HEK293 (cell line): ENCODE measurements at regions not wholly inside any gene's neighbourhood (a gene's known extent, or its start where the extent isn't known, plus 50 kb on each side); places are given as distances from the start of the nearest gene placed in this dataset.
A peak's percentile ranks its signal among the peaks of the same experiment; 100 is the strongest.

ENCODE experiments used
- CTCF ChIA-PET: fragments of 350-600 bp; formaldehyde crosslinking; extraction: SDS; loops from one replicate; lab custom pipeline; 2021; ENCODE audit warnings: antibody characterized with exemption; lab: Yijun Ruan, JAX
- POLR2A ChIA-PET: fragments of 300-600 bp; formaldehyde crosslinking; extraction: SDS; loops from one replicate; lab custom pipeline; 2020; ENCODE audit warnings: antibody characterized with exemption, inconsistent platforms; lab: Yijun Ruan, JAX
- H3K27ac ChIP-seq: fragments of 200-500 bp; sonication (Bioruptor generic); 2 replicates; pipeline ENCODE4 v1.5.1; 2014; ENCODE audit warnings: low read depth, low read length, control low read depth, inconsistent platforms; ENCODE audit errors: extremely low read depth
- H3K36me3 ChIP-seq, 2 experiments: fragments of 200-500 bp in 1 of 2; sonication (Bioruptor generic) in 1 of 2; 1 replicate in 1 of 2; 2 replicates in 1 of 2; pipeline ENCODE4 v1.5.1; 2014 to 2017; ENCODE audit warnings: inconsistent platforms in 2 of 2, low read length in 2 of 2; ENCODE audit not compliant: control insufficient read depth in 2 of 2, insufficient read depth in 1 of 2
- H3K4me1 ChIP-seq: fragments of 200-500 bp; sonication (Bioruptor generic); 2 replicates; pipeline ENCODE4 v1.5.1; 2014; ENCODE audit warnings: mild to moderate bottlenecking, low read length, inconsistent platforms; ENCODE audit not compliant: control insufficient read depth, insufficient read depth
- H3K4me3 ChIP-seq: 2 replicates; pipeline ENCODE4 v1.5.1; 2011; ENCODE audit warnings: low read depth, mild to moderate bottlenecking, control low read depth, low read length, moderate library complexity
- H3K9me3 ChIP-seq: fragments of 200-500 bp; sonication (Bioruptor generic); 2 replicates; pipeline ENCODE4 v1.5.1; 2014; ENCODE audit warnings: low read depth, low read length, inconsistent platforms; ENCODE audit not compliant: control insufficient read depth, insufficient read depth
- ATF2 ChIP-seq: fragments of 450-650 bp; formaldehyde crosslinking; IDR thresholded peaks from 2 replicates; pipeline ENCODE4 v1.5.1; 2016; ENCODE audit warnings: missing biosample characterization, missing genetic modification characterization, low read depth
- BCL11B ChIP-seq: fragments of 450-650 bp; formaldehyde crosslinking; IDR thresholded peaks from 2 replicates; pipeline ENCODE4 v1.5.1; 2016; ENCODE audit warnings: low read depth, missing biosample characterization, missing genetic modification characterization
- CTCF ChIP-seq: fragments of 450-650 bp; formaldehyde crosslinking; IDR thresholded peaks from 2 replicates; pipeline ENCODE4 v1.5.1; 2016; ENCODE audit warnings: missing biosample characterization, missing genetic modification characterization
- GLIS1 ChIP-seq: fragments of 450-650 bp; formaldehyde crosslinking; IDR thresholded peaks from 2 replicates; pipeline ENCODE4 v1.5.1; 2016; ENCODE audit warnings: missing biosample characterization, missing genetic modification characterization
- MYNN ChIP-seq: fragments of 450-650 bp; formaldehyde crosslinking; IDR thresholded peaks from 2 replicates; pipeline ENCODE4 v1.5.1; 2016; ENCODE audit warnings: missing biosample characterization, missing genetic modification characterization, borderline replicate concordance
- SCRT1 ChIP-seq: fragments of 450-650 bp; formaldehyde crosslinking; IDR thresholded peaks from 2 replicates; pipeline ENCODE4 v1.5.1; 2016; ENCODE audit warnings: missing biosample characterization, missing genetic modification characterization, borderline replicate concordance
- YY1 ChIP-seq: fragments of 450-650 bp; formaldehyde crosslinking; IDR thresholded peaks from 2 replicates; pipeline ENCODE4 v1.5.1; 2018; ENCODE audit warnings: missing biosample characterization, missing genetic modification characterization
- ZBTB1 ChIP-seq: fragments of 450-650 bp; formaldehyde crosslinking; IDR thresholded peaks from 2 replicates; pipeline ENCODE4 v1.5.1; 2016; ENCODE audit warnings: missing biosample characterization, missing genetic modification characterization
- ZBTB17 ChIP-seq: fragments of 450-650 bp; formaldehyde crosslinking; IDR thresholded peaks from 2 replicates; pipeline ENCODE4 v1.5.1; 2016; ENCODE audit warnings: missing biosample characterization, missing genetic modification characterization
- ZBTB26 ChIP-seq: fragments of 450-650 bp; formaldehyde crosslinking; optimal IDR thresholded peaks from 2 replicates; pipeline ENCODE3; 2016; ENCODE audit warnings: missing biosample characterization, mild to moderate bottlenecking, missing genetic modification characterization
- ZBTB48 ChIP-seq: fragments of 450-650 bp; formaldehyde crosslinking; IDR thresholded peaks from 2 replicates; pipeline ENCODE4 v1.5.1; 2016; ENCODE audit warnings: missing biosample characterization, missing genetic modification characterization
- ZBTB8A ChIP-seq: fragments of 450-650 bp; formaldehyde crosslinking; IDR thresholded peaks from 2 replicates; pipeline ENCODE4 v1.5.1; 2016; ENCODE audit warnings: missing biosample characterization, missing genetic modification characterization
- ZNF10 ChIP-seq: fragments of 450-650 bp; formaldehyde crosslinking; IDR thresholded peaks from 2 replicates; pipeline ENCODE4 v1.5.1; 2017; ENCODE audit warnings: missing biosample characterization, missing genetic modification characterization
- ZNF121 ChIP-seq: fragments of 450-650 bp; formaldehyde crosslinking; IDR thresholded peaks from 2 replicates; pipeline ENCODE4 v1.5.1; 2016; ENCODE audit warnings: missing biosample characterization, missing genetic modification characterization
- ZNF169 ChIP-seq: fragments of 450-650 bp; formaldehyde crosslinking; IDR thresholded peaks from 2 replicates; pipeline ENCODE4 v1.5.1; 2016; ENCODE audit warnings: missing biosample characterization, missing genetic modification characterization
- ZNF274 ChIP-seq, 2 experiments: fragments of 200-500 bp in 1 of 2; fragments of 450-650 bp in 1 of 2; sonication (Bioruptor generic) in 1 of 2; formaldehyde crosslinking in 1 of 2; IDR thresholded peaks; 2 replicates each; pipeline versions ENCODE4 v1.5.1 to v1.6.1; 2014 to 2016; ENCODE audit warnings: borderline replicate concordance in 1 of 2, inconsistent platforms in 1 of 2, low read length in 1 of 2, missing biosample characterization in 1 of 2, missing genetic modification characterization in 1 of 2
- ZNF292 ChIP-seq: fragments of 450-650 bp; formaldehyde crosslinking; IDR thresholded peaks from 2 replicates; pipeline ENCODE4 v1.5.1; 2016; ENCODE audit warnings: low read depth, missing biosample characterization, missing genetic modification characterization, borderline replicate concordance
- ZNF37A ChIP-seq: fragments of 450-650 bp; IDR thresholded peaks from 2 replicates; pipeline ENCODE4 v1.5.1; 2018; ENCODE audit warnings: missing biosample characterization, missing genetic modification characterization
- ZNF391 ChIP-seq: fragments of 450-650 bp; formaldehyde crosslinking; IDR thresholded peaks from 2 replicates; pipeline ENCODE4 v1.5.1; 2016; ENCODE audit warnings: low read depth, missing biosample characterization, missing genetic modification characterization, borderline replicate concordance
- ZNF416 ChIP-seq: fragments of 450-650 bp; formaldehyde crosslinking; IDR thresholded peaks from 2 replicates; pipeline ENCODE4 v1.5.1; 2016; ENCODE audit warnings: missing biosample characterization, missing genetic modification characterization
- ZNF473 ChIP-seq: fragments of 450-650 bp; formaldehyde crosslinking; IDR thresholded peaks from 2 replicates; pipeline ENCODE4 v1.5.1; 2017; ENCODE audit warnings: missing biosample characterization, missing genetic modification characterization
- ZNF529 ChIP-seq: fragments of 450-650 bp; formaldehyde crosslinking; IDR thresholded peaks from 2 replicates; pipeline ENCODE4 v1.5.1; 2017; ENCODE audit warnings: missing genetic modification characterization, missing biosample characterization; ENCODE audit not compliant: insufficient replicate concordance
- ZNF560 ChIP-seq: fragments of 450-650 bp; formaldehyde crosslinking; IDR thresholded peaks from 2 replicates; pipeline ENCODE4 v1.5.1; 2017; ENCODE audit warnings: missing biosample characterization, missing genetic modification characterization, borderline replicate concordance
- ZNF561 ChIP-seq: fragments of 450-650 bp; IDR thresholded peaks from 2 replicates; pipeline ENCODE4 v1.5.1; 2018; ENCODE audit warnings: missing biosample characterization, missing genetic modification characterization, borderline replicate concordance
- ZNF571 ChIP-seq: fragments of 450-650 bp; formaldehyde crosslinking; IDR thresholded peaks from 2 replicates; pipeline ENCODE4 v1.5.0; 2017; ENCODE audit warnings: missing biosample characterization, missing genetic modification characterization
- ZNF626 ChIP-seq: fragments of 450-650 bp; sonication (Bioruptor Pico); formaldehyde crosslinking; IDR thresholded peaks from 2 replicates; pipeline ENCODE4 v1.5.1; 2018; ENCODE audit warnings: missing biosample characterization, missing genetic modification characterization, inconsistent platforms
- ZNF629 ChIP-seq: fragments of 450-650 bp; formaldehyde crosslinking; IDR thresholded peaks from 2 replicates; pipeline ENCODE4 v1.5.1; 2017; ENCODE audit warnings: missing biosample characterization, missing genetic modification characterization
- ZNF654 ChIP-seq: fragments of 450-650 bp; formaldehyde crosslinking; IDR thresholded peaks from 2 replicates; pipeline ENCODE4 v1.5.1; 2016; ENCODE audit warnings: low read depth, missing biosample characterization, missing genetic modification characterization
- ZNF792 ChIP-seq: fragments of 450-650 bp; formaldehyde crosslinking; IDR thresholded peaks from 2 replicates; pipeline ENCODE4 v1.5.1; 2016; ENCODE audit warnings: missing biosample characterization, missing genetic modification characterization
- ZNF843 ChIP-seq: fragments of 450-650 bp; formaldehyde crosslinking; IDR thresholded peaks from 2 replicates; pipeline ENCODE4 v1.5.1; 2016; ENCODE audit warnings: missing biosample characterization, missing genetic modification characterization

GRCh38 chr10:36801660-36802059 is 323.7 kb upstream of the ANKRD30A start:
- Histone ChIP-seq H3K4me3 (no peak overlapping the region), H3K4me1 (no peaks in the 10 kb centered on the region), H3K27ac (no peak overlapping the region), H3K36me3 (no peaks in the 10 kb centered on the region), H3K9me3 (no peaks in the 10 kb centered on the region)
- no peak for TF ChIP-seq ZNF169 (tag by site-specific recombination)
- TF ChIP-seq YY1 (tag by site-specific recombination), result no peak
- no peak for TF ChIP-seq ZNF560 (tag by site-specific recombination)
- TF ChIP-seq BCL11B (tag by site-specific recombination), result no peak
- TF ChIP-seq ZNF792 (tag by site-specific recombination), result no peak
- TF ChIP-seq ZNF654, result no peak
- TF ChIP-seq ZNF274 (IDR thresholded peaks at IDR 0.05; ENCODE audit: low read length), result no peak
- no peak for TF ChIP-seq ZNF274 (tag by site-specific recombination; IDR thresholded peaks at IDR 0.05; ENCODE audit: borderline replicate concordance)
- TF ChIP-seq ZNF626, result no peak
- TF ChIP-seq ZNF561 (tag by site-specific recombination), result no peak
- TF ChIP-seq ZBTB17 (tag by site-specific recombination), result no peak
- TF ChIP-seq ZNF121, result no peak
- TF ChIP-seq ZBTB1, result no peak
- TF ChIP-seq ZNF843 (tag by site-specific recombination), result no peak
- POLR2A ChIA-PET, result interaction anchor here (0.6 kb wide), 1 partner anchor 414 kb away, joined by 3 read pairs; no protein-coding TSS in a partner anchor
- CTCF ChIA-PET, result interaction anchor here (0.7 kb wide), 1 partner anchor 21 kb away, joined by 3 read pairs; no protein-coding TSS in a partner anchor

- H3K4me1 ChIP-seq, result no peaks in the 10 kb centered on the region
- ChIA-PET POLR2A (no interaction called here), CTCF (interaction anchor here (0.6 kb wide), 1 partner anchor 1480 kb away, joined by 3 read pairs; no protein-coding TSS in a partner anchor)
- H3K4me3 ChIP-seq, result no peak overlapping the region
- TF ChIP-seq ZBTB26 (no peak), ZNF10 (tag by site-specific recombination) (no peak), ZNF843 (tag by site-specific recombination) (no peak), ATF2 (tag by site-specific recombination) (peak; percentile 57)
- no peaks in the 10 kb centered on the region for H3K36me3 ChIP-seq
- H3K27ac ChIP-seq, result no peak overlapping the region
- no peaks in the 10 kb centered on the region for H3K9me3 ChIP-seq
Observed at GRCh38 chr10:36794981-36795380, 330.4 kb upstream of the ANKRD30A start.

GRCh38 chr10:36789974-36790373 is 335.4 kb upstream of the ANKRD30A start:
- no peak overlapping the region for H3K4me3 ChIP-seq
- no peaks in the 10 kb centered on the region for H3K4me1 ChIP-seq
- POLR2A ChIA-PET, result interaction anchor here (0.6 kb wide), 1 partner anchor 23 kb away, joined by 3 read pairs; no protein-coding TSS in a partner anchor
- H3K27ac ChIP-seq, result no peak overlapping the region
- CTCF ChIA-PET, result interaction anchor here (1.1 kb wide), 1 partner anchor 10 kb away, joined by 3 read pairs; no protein-coding TSS in a partner anchor
- H3K9me3 ChIP-seq, result no peaks in the 10 kb centered on the region
- no peaks in the 10 kb centered on the region for H3K36me3 ChIP-seq
- TF ChIP-seq ZNF391 (tag by site-specific recombination), result no peak
- no peak for TF ChIP-seq GLIS1 (tag by site-specific recombination)
- no peak for TF ChIP-seq ZNF529 (tag by site-specific recombination)
- TF ChIP-seq SCRT1 (tag by site-specific recombination), result no peak
- no peak for TF ChIP-seq ZNF571 (tag by site-specific recombination)
- no peak for TF ChIP-seq ZBTB8A
- no peak for TF ChIP-seq ZNF292 (tag by site-specific recombination)
- TF ChIP-seq ZNF37A (tag by site-specific recombination), result no peak
- TF ChIP-seq CTCF (tag by site-specific recombination), result no peak
- no peak for TF ChIP-seq ZNF629 (tag by site-specific recombination)
- no peak for TF ChIP-seq ZBTB48 (tag by site-specific recombination)
- no peak for TF ChIP-seq ZNF169 (tag by site-specific recombination)
- TF ChIP-seq ZNF416, result no peak
- no peak for TF ChIP-seq MYNN
- no peak for TF ChIP-seq ZNF473 (tag by site-specific recombination)
